Keratinocyte (primary cell): ENCODE measurements at regions not wholly inside any gene's neighbourhood (a gene's known extent, or its start where the extent isn't known, plus 50 kb on each side); places are given as distances from the start of the nearest gene placed in this dataset.

Experiments
- EZH2 ChIP-seq: IDR thresholded peaks from one replicate; pipeline ENCODE4 v1.6.1; 2012; ENCODE audit warnings: inconsistent platforms, mild to moderate bottlenecking, low read length, moderate library complexity
- TF ChIP-seq, protein P1 (sequence below), 3 experiments: IDR thresholded peaks in 1 of 3; conservative IDR thresholded peaks in 1 of 3; optimal IDR thresholded peaks in 1 of 3; 2 replicates in 2 of 3; 3 replicates in 1 of 3; pipeline versions ENCODE3 to v1.5.1; 2011; ENCODE audit warnings: low read length in 3 of 3, mild to moderate bottlenecking in 3 of 3, moderate library complexity in 2 of 3, control low read depth in 1 of 3, inconsistent platforms in 1 of 3; ENCODE audit not compliant: insufficient read depth in 2 of 3; ENCODE audit errors: extremely low read depth in 1 of 3

- TF ChIP-seq, protein P1, sequence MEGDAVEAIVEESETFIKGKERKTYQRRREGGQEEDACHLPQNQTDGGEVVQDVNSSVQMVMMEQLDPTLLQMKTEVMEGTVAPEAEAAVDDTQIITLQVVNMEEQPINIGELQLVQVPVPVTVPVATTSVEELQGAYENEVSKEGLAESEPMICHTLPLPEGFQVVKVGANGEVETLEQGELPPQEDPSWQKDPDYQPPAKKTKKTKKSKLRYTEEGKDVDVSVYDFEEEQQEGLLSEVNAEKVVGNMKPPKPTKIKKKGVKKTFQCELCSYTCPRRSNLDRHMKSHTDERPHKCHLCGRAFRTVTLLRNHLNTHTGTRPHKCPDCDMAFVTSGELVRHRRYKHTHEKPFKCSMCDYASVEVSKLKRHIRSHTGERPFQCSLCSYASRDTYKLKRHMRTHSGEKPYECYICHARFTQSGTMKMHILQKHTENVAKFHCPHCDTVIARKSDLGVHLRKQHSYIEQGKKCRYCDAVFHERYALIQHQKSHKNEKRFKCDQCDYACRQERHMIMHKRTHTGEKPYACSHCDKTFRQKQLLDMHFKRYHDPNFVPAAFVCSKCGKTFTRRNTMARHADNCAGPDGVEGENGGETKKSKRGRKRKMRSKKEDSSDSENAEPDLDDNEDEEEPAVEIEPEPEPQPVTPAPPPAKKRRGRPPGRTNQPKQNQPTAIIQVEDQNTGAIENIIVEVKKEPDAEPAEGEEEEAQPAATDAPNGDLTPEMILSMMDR (optimal IDR thresholded peaks at IDR 0.05 in 1 of 3, IDR thresholded peaks at IDR 0.05 in 1 of 3, conservative IDR thresholded peaks at IDR 0.05 in 1 of 3; ENCODE audit: extremely low read depth in 1 of 3, insufficient read depth in 2 of 3, low read length in 3 of 3) = no peak
- no peak for TF ChIP-seq EZH2
Observed at GRCh38 chr2:215886022-215886421, 127.3 kb downstream of the MREG start.
